Stomach smooth muscle (tissue), 2 donors: ENCODE measurements at regions not wholly inside any gene's neighbourhood (a gene's known extent, or its start where the extent isn't known, plus 50 kb on each side); places are given as distances from the start of the nearest gene placed in this dataset.

Experiments used
- H3K27ac ChIP-seq: one replicate; pipeline ENCODE4 v1.7.0; 2013; ENCODE audit warnings: mild to moderate bottlenecking, low read length, inconsistent platforms
- H3K27me3 ChIP-seq, 2 donors: one replicate each; pipeline ENCODE4 v1.7.0; 2013; ENCODE audit warnings: low read length in 2 of 2; ENCODE audit not compliant: insufficient read depth in 2 of 2, control insufficient read depth in 1 of 2
- H3K36me3 ChIP-seq, 2 donors: one replicate each; pipeline ENCODE4 v1.7.0; 2013; ENCODE audit warnings: low read length in 2 of 2; ENCODE audit not compliant: control insufficient read depth in 2 of 2, insufficient read depth in 2 of 2
- H3K4me1 ChIP-seq: one replicate; pipeline ENCODE4 v1.7.0; 2013; ENCODE audit warnings: low read length; ENCODE audit not compliant: control insufficient read depth, insufficient read depth
- H3K4me3 ChIP-seq, 2 donors: one replicate each; pipeline ENCODE4 v1.7.0; 2013; ENCODE audit warnings: low read length in 2 of 2
- H3K9ac ChIP-seq, 2 donors: one replicate each; pipeline ENCODE4 v1.7.0; 2013; ENCODE audit warnings: low read length in 2 of 2, mild to moderate bottlenecking in 1 of 2
- H3K9me3 ChIP-seq, 2 donors: one replicate each; pipeline ENCODE4 v1.7.0; 2013; ENCODE audit warnings: low read length in 2 of 2; ENCODE audit not compliant: control insufficient read depth in 2 of 2
- donor health status: healthy.
- donor health status: Pancreatic carcinoma.

GRCh38 chr6:126419901-126420300 lies 80.0 kb downstream of the CENPW start:
- H3K27me3 ChIP-seq, result no peaks in the 10 kb centered on the region
- H3K36me3 ChIP-seq, result no peaks in the 10 kb centered on the region
- no peak overlapping the region for H3K4me3 ChIP-seq
- no peak overlapping the region for H3K27ac ChIP-seq
- H3K4me1 ChIP-seq, result no peaks in the 10 kb centered on the region
- H3K9me3 ChIP-seq, result no peaks in the 10 kb centered on the region
- H3K9ac ChIP-seq, result no peak overlapping the region

GRCh38 chr6:126422912-126423311 lies 83.0 kb downstream of the CENPW start:
- Histone ChIP-seq H3K27ac (no peak overlapping the region), H3K9ac (no peak overlapping the region), H3K36me3 (no peaks in the 10 kb centered on the region), H3K4me1 (no peaks in the 10 kb centered on the region), H3K27me3 (no peaks in the 10 kb centered on the region), H3K9me3 (no peaks in the 10 kb centered on the region), H3K4me3 (no peak overlapping the region)

- H3K9me3 ChIP-seq, result no peaks in the 10 kb centered on the region
- no peaks in the 10 kb centered on the region for H3K4me1 ChIP-seq
- H3K27me3 ChIP-seq, result no peaks in the 10 kb centered on the region
- no peak overlapping the region for H3K27ac ChIP-seq
- H3K36me3 ChIP-seq, result no peaks in the 10 kb centered on the region
- H3K4me3 ChIP-seq, result no peak overlapping the region
- no peak overlapping the region for H3K9ac ChIP-seq
Observed at GRCh38 chr6:126427713-126428112, 87.8 kb downstream of the CENPW start.

DNA sequence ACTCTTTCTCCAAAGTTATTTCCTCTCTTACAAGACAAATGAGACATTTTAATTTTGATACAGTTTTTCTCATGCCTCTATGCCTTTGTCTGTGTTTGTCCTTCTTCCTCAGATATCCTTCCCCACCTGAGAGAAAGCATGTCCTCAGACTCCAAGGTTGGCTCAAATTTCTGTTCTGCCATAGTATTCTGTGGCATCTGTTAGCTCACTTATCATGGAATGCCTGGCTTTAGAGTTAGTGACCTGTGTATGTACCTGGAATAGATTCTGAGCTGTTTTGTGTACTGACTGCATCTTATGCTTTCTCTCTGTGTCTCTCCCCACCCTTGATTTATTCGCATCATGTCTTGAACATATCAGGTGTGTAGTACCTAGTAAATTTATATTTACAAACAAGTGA lies 90.0 kb downstream of the CENPW start:
- Histone ChIP-seq H3K4me1 (no peaks in the 10 kb centered on the region), H3K9ac (no peak overlapping the region), H3K27ac (no peak overlapping the region), H3K4me3 (no peak overlapping the region), H3K27me3 (no peaks in the 10 kb centered on the region), H3K9me3 (no peaks in the 10 kb centered on the region), H3K36me3 (no peaks in the 10 kb centered on the region)

DNA sequence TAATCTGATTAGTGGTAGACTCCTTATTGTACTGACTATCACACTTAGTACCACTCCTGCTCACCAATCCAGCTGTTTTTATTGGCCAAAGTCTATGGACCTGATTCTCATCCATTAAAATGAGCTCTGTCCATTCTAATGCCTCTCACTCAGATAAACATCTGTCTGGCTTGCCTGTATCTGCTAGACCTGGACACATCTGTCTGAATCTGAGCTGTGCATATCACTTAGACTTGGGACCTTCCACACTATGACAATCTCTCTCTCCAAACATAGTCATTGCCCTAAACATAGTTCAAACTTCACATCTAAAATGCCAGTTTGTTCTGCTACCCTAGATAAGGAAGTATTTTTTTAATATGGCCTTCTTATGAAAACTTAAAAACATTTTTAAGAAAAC lies 92.6 kb downstream of the CENPW start:
- no peaks in the 10 kb centered on the region for H3K36me3 ChIP-seq
- H3K27me3 ChIP-seq, result no peaks in the 10 kb centered on the region
- H3K9ac ChIP-seq, result no peak overlapping the region
- no peaks in the 10 kb centered on the region for H3K4me1 ChIP-seq
- no peaks in the 10 kb centered on the region for H3K9me3 ChIP-seq
- no peak overlapping the region for H3K27ac ChIP-seq
- no peak overlapping the region for H3K4me3 ChIP-seq

- Histone ChIP-seq H3K4me3 (no peak overlapping the region), H3K27ac (no peak overlapping the region), H3K9ac (no peak overlapping the region), H3K27me3 (no peaks in the 10 kb centered on the region), H3K9me3 (no peaks in the 10 kb centered on the region), H3K4me1 (no peaks in the 10 kb centered on the region), H3K36me3 (no peaks in the 10 kb centered on the region)
Observed at GRCh38 chr6:126433927-126434326, 94.0 kb downstream of the CENPW start.

DNA sequence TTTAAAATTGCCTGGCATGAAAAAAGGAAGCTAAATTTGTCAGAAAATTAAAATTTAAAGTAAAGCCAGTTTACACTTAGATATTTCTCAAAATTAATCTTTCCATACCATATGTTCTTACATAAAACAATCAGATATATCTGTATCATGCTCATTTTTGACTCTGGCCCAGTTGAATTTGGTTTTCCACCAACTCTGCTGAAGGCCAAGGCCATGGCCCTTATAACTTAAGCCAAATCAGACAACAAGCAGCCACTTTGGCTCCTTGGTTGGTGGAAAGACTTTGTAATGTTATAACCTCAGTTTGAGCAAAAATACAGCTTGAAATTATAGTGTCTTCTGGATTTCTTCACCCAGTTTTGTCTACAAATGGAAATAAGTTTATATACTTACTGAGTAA lies 97.3 kb downstream of the CENPW start:
- Histone ChIP-seq H3K27ac (no peak overlapping the region), H3K4me1 (no peaks in the 10 kb centered on the region), H3K27me3 (no peaks in the 10 kb centered on the region), H3K4me3 (no peak overlapping the region), H3K9ac (no peak overlapping the region), H3K36me3 (no peaks in the 10 kb centered on the region), H3K9me3 (no peaks in the 10 kb centered on the region)

GRCh38 chr6:126439040-126439439 lies 99.1 kb downstream of the CENPW start:
- no peak overlapping the region for H3K27ac ChIP-seq
- no peaks in the 10 kb centered on the region for H3K9me3 ChIP-seq
- H3K4me1 ChIP-seq, result no peaks in the 10 kb centered on the region
- no peak overlapping the region for H3K9ac ChIP-seq
- no peaks in the 10 kb centered on the region for H3K27me3 ChIP-seq
- no peaks in the 10 kb centered on the region for H3K36me3 ChIP-seq
- H3K4me3 ChIP-seq, result no peak overlapping the region

DNA sequence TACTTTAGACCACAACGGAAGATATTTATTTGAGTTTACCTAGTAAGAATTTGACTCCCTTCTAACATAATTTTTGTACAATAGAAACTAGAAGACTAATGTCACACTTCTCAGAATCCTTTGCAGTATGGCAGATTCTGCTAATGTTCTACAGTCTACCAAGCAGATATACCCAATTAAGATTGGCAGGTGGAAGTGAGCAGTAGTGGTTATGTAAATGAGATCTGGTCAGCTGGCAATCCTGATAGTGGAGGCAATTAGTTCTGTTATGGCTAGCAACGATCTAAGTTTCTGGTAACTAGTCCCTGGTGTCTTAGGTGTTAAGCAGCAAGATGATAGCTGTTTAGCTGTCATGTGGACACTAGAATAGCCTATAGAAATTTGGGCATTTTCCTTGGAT lies 101.0 kb downstream of the CENPW start:
- no peak overlapping the region for H3K27ac ChIP-seq
- H3K9me3 ChIP-seq, result no peaks in the 10 kb centered on the region
- H3K27me3 ChIP-seq, result no peaks in the 10 kb centered on the region
- H3K9ac ChIP-seq, result no peak overlapping the region
- H3K4me3 ChIP-seq, result no peak overlapping the region
- H3K4me1 ChIP-seq, result no peaks in the 10 kb centered on the region
- H3K36me3 ChIP-seq, result no peaks in the 10 kb centered on the region

- H3K4me1 ChIP-seq, result no peaks in the 10 kb centered on the region
- H3K9me3 ChIP-seq, result no peaks in the 10 kb centered on the region
- no peak overlapping the region for H3K27ac ChIP-seq
Observed at GRCh38 chr6:126444659-126445273, 104.9 kb downstream of the CENPW start.

DNA sequence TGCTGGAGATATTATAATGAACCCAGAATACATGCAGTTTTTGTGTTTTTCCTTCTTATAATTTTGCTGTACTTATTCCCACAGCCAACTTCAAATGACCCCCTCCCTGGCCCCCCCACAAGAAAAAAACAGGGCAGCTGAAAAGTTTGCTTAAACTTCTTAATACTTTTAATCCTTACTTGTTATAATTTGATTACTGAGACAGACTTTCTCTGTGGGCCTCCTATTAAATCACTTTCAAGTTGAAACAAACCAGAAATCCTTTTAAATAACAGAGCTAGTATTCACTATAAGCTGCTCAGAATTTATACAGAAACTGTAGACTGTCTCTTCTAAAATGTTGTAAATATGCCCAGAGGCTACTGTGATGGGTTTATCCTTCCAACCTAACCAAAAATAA lies 106.3 kb downstream of the CENPW start:
- Histone ChIP-seq H3K4me3 (no peak overlapping the region), H3K9ac (no peak overlapping the region), H3K36me3 (no peaks in the 10 kb centered on the region), H3K27ac (no peak overlapping the region), H3K4me1 (no peaks in the 10 kb centered on the region), H3K9me3 (no peaks in the 10 kb centered on the region), H3K27me3 (no peaks in the 10 kb centered on the region)

More at GRCh38 chr6:126444659-126445273, 104.9 kb downstream of the CENPW start:
- Histone ChIP-seq H3K36me3 (no peaks in the 10 kb centered on the region), H3K27me3 (no peaks in the 10 kb centered on the region), H3K9ac (no peak overlapping the region), H3K4me3 (no peak overlapping the region)
